Astrocyte of the spinal cord (primary cell): ENCODE measurements at regions not wholly inside any gene's neighbourhood (a gene's known extent, or its start where the extent isn't known, plus 50 kb on each side); places are given as distances from the start of the nearest gene placed in this dataset.

ENCODE experiments used
- DNase-seq: peaks from one replicate; pipeline ENCODE4 v3.0.0; 2011; ENCODE audit warnings: low read depth, low spot score
- H3K4me3 ChIP-seq: 2 replicates; pipeline ENCODE4 v1.5.1; 2011; ENCODE audit warnings: low read depth, mild to moderate bottlenecking, low read length, moderate library complexity
- CTCF ChIP-seq: IDR thresholded peaks from 2 replicates; pipeline ENCODE4 v1.5.1; 2012; ENCODE audit warnings: low read depth, mild to moderate bottlenecking, low read length, inconsistent platforms
- in situ Hi-C: cut with HindIII; loops from 2 replicates; pipeline ENCODE4 v1.10.0; 2017; ENCODE audit warnings: low sequenced_read_pairs

GRCh38 chr1:193476748-193477147, 290.3 kb upstream of the B3GALT2 start:
- no peak for DNase-seq
- no peak overlapping the region for H3K4me3 ChIP-seq
- no peak for TF ChIP-seq CTCF
- in situ Hi-C loops, result no loop called here

- H3K4me3 ChIP-seq, result no peak overlapping the region
- no peak for TF ChIP-seq CTCF
- no peak for DNase-seq
- in situ Hi-C loops, result no loop called here
Measured at GRCh38 chr1:193473932-193474331, 287.5 kb upstream of the B3GALT2 start.

- DNase-seq, result no peak
- H3K4me3 ChIP-seq, result no peak overlapping the region
- no peak for TF ChIP-seq CTCF
- in situ Hi-C loops, result no loop called here
Measured at GRCh38 chr1:193472838-193473398, 286.5 kb upstream of the B3GALT2 start.

GRCh38 chr1:193472430-193472829, 286.0 kb upstream of the B3GALT2 start:
- H3K4me3 ChIP-seq, result no peak overlapping the region
- DNase-seq, result no peak
- no peak for TF ChIP-seq CTCF
- in situ Hi-C loops, result no loop called here

GRCh38 chr1:193471981-193472380, 285.6 kb upstream of the B3GALT2 start:
- DNase-seq, result peak; percentile 55
- H3K4me3 ChIP-seq, result no peak overlapping the region
- no peak for TF ChIP-seq CTCF
- in situ Hi-C loops, result no loop called here

GRCh38 chr1:193463326-193463932, 277.0 kb upstream of the B3GALT2 start:
- H3K4me3 ChIP-seq, result no peak overlapping the region
- no peak for TF ChIP-seq CTCF
- in situ Hi-C loops, result no loop called here
- DNase-seq, result no peak
